Spleen (tissue), 11 donors: ENCODE measurements at regions not wholly inside any gene's neighbourhood (a gene's known extent, or its start where the extent isn't known, plus 50 kb on each side); places are given as distances from the start of the nearest gene placed in this dataset.

Source experiments
- DNase-seq: peaks from one replicate; pipeline ENCODE4 v3.0.0-alpha.2; 2020
- H3K27ac ChIP-seq, 8 donors: fragments of 200-600 bp; sonication (generic) in 7 of 8; 1 replicate in 4 of 8; 2 replicates in 4 of 8; pipeline versions ENCODE4 v1.5.0 to v1.8.0; 2016 to 2021; ENCODE audit warnings: inconsistent platforms in 4 of 8, mild to moderate bottlenecking in 4 of 8, moderate library complexity in 1 of 8
- H3K27me3 ChIP-seq, 7 donors: fragments of 200-600 bp; sonication (generic) in 6 of 7; replicated peaks in 1 of 7; 1 replicate in 4 of 7; 2 replicates in 3 of 7; pipeline versions ENCODE4 v1.5.0 to v1.8.0; 2016 to 2021; ENCODE audit warnings: inconsistent platforms in 3 of 7, mild to moderate bottlenecking in 1 of 7
- H3K36me3 ChIP-seq, 6 donors: fragments of 200-600 bp; sonication (generic) in 5 of 6; 1 replicate in 4 of 6; 2 replicates in 2 of 6; pipeline versions ENCODE4 v1.5.0 to v1.8.0; 2016 to 2021; ENCODE audit warnings: inconsistent platforms in 2 of 6
- H3K4me1 ChIP-seq, 6 donors: fragments of 200-600 bp; sonication (generic) in 5 of 6; 1 replicate in 3 of 6; 2 replicates in 3 of 6; pipeline versions ENCODE4 v1.5.0 to v1.8.0; 2016 to 2021; ENCODE audit warnings: inconsistent platforms in 3 of 6
- H3K4me3 ChIP-seq, 8 donors: fragments of 200-600 bp; sonication (generic) in 7 of 8; 1 replicate in 4 of 8; 2 replicates in 4 of 8; pipeline versions ENCODE4 v1.5.0 to v1.8.0; 2016 to 2021; ENCODE audit warnings: inconsistent platforms in 4 of 8, mild to moderate bottlenecking in 4 of 8, moderate library complexity in 2 of 8
- H3K9me3 ChIP-seq, 8 donors: fragments of 200-600 bp; sonication (generic) in 7 of 8; 1 replicate in 4 of 8; 2 replicates in 4 of 8; pipeline versions ENCODE4 v1.5.0 to v1.8.0; 2016 to 2021; ENCODE audit warnings: inconsistent platforms in 4 of 8
- POLR2A ChIP-seq, 3 donors: fragments of 450-650 bp; IDR thresholded peaks; one replicate each; pipeline ENCODE4 v1.5.1; 2017; ENCODE audit warnings: antibody characterized with exemption in 3 of 3, mild to moderate bottlenecking in 1 of 3
- POLR2AphosphoS5 ChIP-seq, 3 donors: sonication (generic); formaldehyde crosslinking; IDR thresholded peaks; one replicate each; pipeline ENCODE4 v1.5.1; 2017; ENCODE audit warnings: antibody characterized with exemption in 3 of 3
- WGBS, 5 donors: extraction: QIAGEN DNeasy Blood & Tissue Kit in 3 of 5; methylation state at CpG; one replicate each; pipeline versions ENCODE4 v1.1.5 to v1.1.7; 2013 to 2018; 5-methylcytosine and 5-hydroxymethylcytosine counted together
- intact Hi-C: fragments of 100-400 bp; cut with DNase I; formaldehyde crosslinking; loops from one replicate; pipeline ENCODE4 v1.15.0; 2023; ENCODE audit warnings: low total_unique reads
- TF ChIP-seq, protein P1 (sequence below), 11 experiments: fragments of 200-600 bp in 7 of 11; fragments of 450-650 bp in 4 of 11; sonication (generic) in 4 of 11; IDR thresholded peaks in 8 of 11; conservative IDR thresholded peaks in 3 of 11; 1 replicate in 7 of 11; 2 replicates in 4 of 11; pipeline versions ENCODE4 v1.4.0 to v1.8.0; 2016 to 2021; ENCODE audit warnings: antibody characterized with exemption in 11 of 11, inconsistent platforms in 4 of 11, mild to moderate bottlenecking in 1 of 11
- donor health status: healthy with polysubstance abuse.
- donor health status: DM: no; HTN: no; CAD: no; lungs with moderate emphysema.
- donor health status: DM: no; HTN: no; CAD: no.
- donor health status: Bipolar disorder and iron deficiency.
- donor health status: healthy.
- donor health status: DM: no; HTN: no; CAD: no.
- donor health status: DM: yes; HTN: yes; CAD: no.

GRCh38 chr9:97803167-97804058 lies 49.6 kb upstream of the FOXE1 start:
- 2 to 4% (median 3%) methylated on average over 29 to 75 of the region's 75 CpGs for WGBS, 5 donors
- Histone ChIP-seq H3K27me3 (peaks cover 0 to 84% (median 20%) of the 10 kb centered on the region in 7 donors), H3K4me1 (peaks cover 0 to 15% (median 12%) of the 10 kb centered on the region in 6 donors), H3K4me3 (peak overlapping the region; percentile 42 to 77 (median 54)), H3K36me3 (no peaks in the 10 kb centered on the region), H3K27ac (peak overlapping the region in 2 of 8 donors; percentile 25 to 72), H3K9me3 (no peaks in the 10 kb centered on the region)
- TF ChIP-seq, protein P1, sequence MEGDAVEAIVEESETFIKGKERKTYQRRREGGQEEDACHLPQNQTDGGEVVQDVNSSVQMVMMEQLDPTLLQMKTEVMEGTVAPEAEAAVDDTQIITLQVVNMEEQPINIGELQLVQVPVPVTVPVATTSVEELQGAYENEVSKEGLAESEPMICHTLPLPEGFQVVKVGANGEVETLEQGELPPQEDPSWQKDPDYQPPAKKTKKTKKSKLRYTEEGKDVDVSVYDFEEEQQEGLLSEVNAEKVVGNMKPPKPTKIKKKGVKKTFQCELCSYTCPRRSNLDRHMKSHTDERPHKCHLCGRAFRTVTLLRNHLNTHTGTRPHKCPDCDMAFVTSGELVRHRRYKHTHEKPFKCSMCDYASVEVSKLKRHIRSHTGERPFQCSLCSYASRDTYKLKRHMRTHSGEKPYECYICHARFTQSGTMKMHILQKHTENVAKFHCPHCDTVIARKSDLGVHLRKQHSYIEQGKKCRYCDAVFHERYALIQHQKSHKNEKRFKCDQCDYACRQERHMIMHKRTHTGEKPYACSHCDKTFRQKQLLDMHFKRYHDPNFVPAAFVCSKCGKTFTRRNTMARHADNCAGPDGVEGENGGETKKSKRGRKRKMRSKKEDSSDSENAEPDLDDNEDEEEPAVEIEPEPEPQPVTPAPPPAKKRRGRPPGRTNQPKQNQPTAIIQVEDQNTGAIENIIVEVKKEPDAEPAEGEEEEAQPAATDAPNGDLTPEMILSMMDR (IDR thresholded peaks at IDR 0.05 in 8 of 11, conservative IDR thresholded peaks at IDR 0.05 in 3 of 11) = peak in 3 of 11 experiments; percentile 42 to 56 (median 55)
- no peak for TF ChIP-seq POLR2A (IDR thresholded peaks at IDR 0.05)
- TF ChIP-seq POLR2AphosphoS5 (IDR thresholded peaks at IDR 0.05) = peak in 2 of 3 donors; percentile 17 to 48
- intact Hi-C loops = no loop called here
- DNase-seq = peak; percentile 94
